Mucosa of gallbladder (tissue), 1 donor: ENCODE measurements at regions not wholly inside any gene's neighbourhood (a gene's known extent, or its start where the extent isn't known, plus 50 kb on each side); places are given as distances from the start of the nearest gene placed in this dataset.

Experiments
- DNase-seq: peaks from one replicate; pipeline ENCODE4 v3.0.0-alpha.2; 2020; ENCODE audit warnings: low spot score
- donor health status: DM: no; HTN: no; CAD: no.

- DNase-seq = no peak
Measured at GRCh38 chr6:156378853-156379252, 398.3 kb upstream of the ARID1B start.

GRCh38 chr6:156376091-156376490, 401.1 kb upstream of the ARID1B start:
- no peak for DNase-seq

GRCh38 chr6:156359912-156360311, 417.3 kb upstream of the ARID1B start:
- DNase-seq = no peak

GRCh38 chr6:156352861-156353260, 424.3 kb upstream of the ARID1B start:
- DNase-seq = no peak

- DNase-seq = no peak
Measured at GRCh38 chr6:156351346-156351966, 425.7 kb upstream of the ARID1B start.

GRCh38 chr6:156350337-156350736, 426.8 kb upstream of the ARID1B start:
- DNase-seq = no peak

GRCh38 chr6:156348849-156349248, 428.3 kb upstream of the ARID1B start:
- no peak for DNase-seq

- DNase-seq = no peak
Measured at GRCh38 chr6:156348424-156348823, 428.8 kb upstream of the ARID1B start.

GRCh38 chr6:156347656-156348055, 429.5 kb upstream of the ARID1B start:
- no peak for DNase-seq

- DNase-seq = no peak
Measured at GRCh38 chr6:156347246-156347645, 429.9 kb upstream of the ARID1B start.

- no peak for DNase-seq
Measured at GRCh38 chr6:156345700-156346099, 431.5 kb upstream of the ARID1B start.

- DNase-seq = no peak
Measured at GRCh38 chr6:156344491-156344890, 432.7 kb upstream of the ARID1B start.

GRCh38 chr6:156337801-156338200, 439.4 kb upstream of the ARID1B start:
- no peak for DNase-seq

- DNase-seq = no peak
Measured at GRCh38 chr6:156336733-156337132, 440.4 kb upstream of the ARID1B start.

- no peak for DNase-seq
Measured at GRCh38 chr6:156336089-156336488, 441.1 kb upstream of the ARID1B start.

- DNase-seq = no peak
Measured at GRCh38 chr6:156334966-156335365, 442.2 kb upstream of the ARID1B start.

- DNase-seq = no peak
Measured at GRCh38 chr6:156319707-156320106, 457.5 kb upstream of the ARID1B start.

GRCh38 chr6:156316583-156317125, 460.5 kb upstream of the ARID1B start:
- DNase-seq = no peak

GRCh38 chr6:156315146-156315545, 462.0 kb upstream of the ARID1B start:
- no peak for DNase-seq

GRCh38 chr6:156313037-156313436, 464.1 kb upstream of the ARID1B start:
- no peak for DNase-seq

GRCh38 chr6:156311291-156311690, 465.9 kb upstream of the ARID1B start:
- DNase-seq = no peak

GRCh38 chr6:156310701-156311100, 466.5 kb upstream of the ARID1B start:
- no peak for DNase-seq

- DNase-seq = no peak
Measured at GRCh38 chr6:156309017-156309416, 468.2 kb upstream of the ARID1B start.

GRCh38 chr6:156308604-156309003, 468.6 kb upstream of the ARID1B start:
- no peak for DNase-seq
